OCI-LY1 (cell line): ENCODE measurements at regions not wholly inside any gene's neighbourhood (a gene's known extent, or its start where the extent isn't known, plus 50 kb on each side); places are given as distances from the start of the nearest gene placed in this dataset.

ENCODE experiments used
- CTCF ChIP-seq: fragments of 200-600 bp; sonication (generic), shearing (Covaris generic); IDR thresholded peaks from 2 replicates; pipeline ENCODE4 v1.5.1; 2017; ENCODE audit warnings: mild to moderate bottlenecking, antibody characterized with exemption, low read length, moderate library complexity, mixed read lengths
- EZH2 ChIP-seq: fragments of 200-600 bp; sonication (generic), shearing (Covaris generic); IDR thresholded peaks from 2 replicates; pipeline ENCODE4 v1.8.0; 2017; ENCODE audit warnings: borderline replicate concordance, mixed run types, mild to moderate bottlenecking, antibody characterized with exemption, low read length, moderate library complexity, mixed read lengths

- no peak for TF ChIP-seq CTCF
- no peak for TF ChIP-seq EZH2
Observed at GRCh38 chr13:106714271-106714982, 146.5 kb upstream of the ARGLU1 start.
